Right atrium auricular region (tissue), 2 donors: ENCODE measurements at regions not wholly inside any gene's neighbourhood (a gene's known extent, or its start where the extent isn't known, plus 50 kb on each side); places are given as distances from the start of the nearest gene placed in this dataset.
A peak's percentile ranks its signal among the peaks of the same experiment; 100 is the strongest.

ENCODE experiments used
- DNase-seq: peaks from one replicate; pipeline ENCODE4 v3.0.0-alpha.2; 2019; ENCODE audit warnings: low spot score
- H3K27ac ChIP-seq, 2 donors: fragments of 200-600 bp; sonication (generic); 1 replicate in 1 of 2; 2 replicates in 1 of 2; pipeline ENCODE4 v1.5.1; 2016 to 2019
- H3K27me3 ChIP-seq, 2 donors: fragments of 200-600 bp; sonication (generic); one replicate each; pipeline versions ENCODE4 v1.5.1 to v1.6.0; 2017 to 2019
- H3K36me3 ChIP-seq: fragments of 200-600 bp; sonication (generic); one replicate; pipeline ENCODE4 v1.5.1; 2016
- H3K4me1 ChIP-seq, 2 donors: fragments of 200-600 bp; sonication (generic); one replicate each; pipeline versions ENCODE4 v1.5.1 to v1.6.0; 2017 to 2019
- H3K4me3 ChIP-seq, 2 donors: fragments of 200-600 bp; sonication (generic); 1 replicate in 1 of 2; 2 replicates in 1 of 2; pipeline ENCODE4 v1.5.1; 2017 to 2019; ENCODE audit warnings: mild to moderate bottlenecking in 1 of 2, moderate library complexity in 1 of 2
- H3K9me3 ChIP-seq, 2 donors: fragments of 200-600 bp; sonication (generic); one replicate each; pipeline ENCODE4 v1.5.1; 2019
- TF ChIP-seq, protein P1 (sequence below), 2 donors: fragments of 200-600 bp; sonication (generic); IDR thresholded peaks; one replicate each; pipeline ENCODE4 v1.5.1; 2019; ENCODE audit warnings: antibody characterized with exemption in 2 of 2

DNA sequence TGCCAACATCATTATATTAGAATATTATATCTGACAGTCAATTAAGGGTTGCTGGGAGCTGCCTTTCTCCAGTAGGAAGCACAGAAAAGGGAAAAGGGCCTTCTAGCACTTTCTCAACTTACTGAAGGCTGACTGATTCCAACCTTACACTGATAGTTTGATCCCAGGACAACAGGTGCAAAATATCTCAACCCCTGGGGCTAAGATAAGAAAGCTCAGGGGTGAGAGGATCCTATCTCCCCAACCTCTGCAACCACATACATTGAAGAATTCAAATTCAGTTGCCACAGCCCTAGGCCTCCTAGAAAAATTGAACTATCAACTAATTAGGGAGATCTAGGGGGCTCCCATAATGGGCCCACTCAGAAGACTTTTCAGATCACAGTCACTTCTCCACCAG, 179.1 kb upstream of the GPRIN3 start:
- TF ChIP-seq, protein P1, sequence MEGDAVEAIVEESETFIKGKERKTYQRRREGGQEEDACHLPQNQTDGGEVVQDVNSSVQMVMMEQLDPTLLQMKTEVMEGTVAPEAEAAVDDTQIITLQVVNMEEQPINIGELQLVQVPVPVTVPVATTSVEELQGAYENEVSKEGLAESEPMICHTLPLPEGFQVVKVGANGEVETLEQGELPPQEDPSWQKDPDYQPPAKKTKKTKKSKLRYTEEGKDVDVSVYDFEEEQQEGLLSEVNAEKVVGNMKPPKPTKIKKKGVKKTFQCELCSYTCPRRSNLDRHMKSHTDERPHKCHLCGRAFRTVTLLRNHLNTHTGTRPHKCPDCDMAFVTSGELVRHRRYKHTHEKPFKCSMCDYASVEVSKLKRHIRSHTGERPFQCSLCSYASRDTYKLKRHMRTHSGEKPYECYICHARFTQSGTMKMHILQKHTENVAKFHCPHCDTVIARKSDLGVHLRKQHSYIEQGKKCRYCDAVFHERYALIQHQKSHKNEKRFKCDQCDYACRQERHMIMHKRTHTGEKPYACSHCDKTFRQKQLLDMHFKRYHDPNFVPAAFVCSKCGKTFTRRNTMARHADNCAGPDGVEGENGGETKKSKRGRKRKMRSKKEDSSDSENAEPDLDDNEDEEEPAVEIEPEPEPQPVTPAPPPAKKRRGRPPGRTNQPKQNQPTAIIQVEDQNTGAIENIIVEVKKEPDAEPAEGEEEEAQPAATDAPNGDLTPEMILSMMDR (IDR thresholded peaks at IDR 0.05): no peak
- no peaks in the 10 kb centered on the region for H3K36me3 ChIP-seq

DNA sequence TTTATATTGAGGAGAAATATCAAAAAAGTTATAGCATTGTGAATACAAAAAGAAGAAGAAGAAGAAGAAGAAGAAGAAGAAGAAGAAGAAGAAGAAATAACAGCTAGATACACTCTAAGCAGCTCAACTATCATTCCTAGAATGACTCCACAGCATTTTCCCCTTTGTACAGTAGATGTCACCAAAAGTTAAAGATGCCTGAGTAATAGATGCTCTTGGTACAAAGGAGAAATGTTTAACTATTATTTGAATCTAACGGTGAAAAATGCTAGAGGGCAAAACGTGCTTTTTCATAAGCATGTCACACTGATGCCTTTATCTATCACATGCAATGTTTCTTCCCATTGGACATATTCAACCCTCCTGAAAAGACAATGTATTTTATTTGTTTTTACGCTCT, 178.4 kb upstream of the GPRIN3 start:
- Histone ChIP-seq H3K9me3 (no peaks in the 10 kb centered on the region), H3K27me3 (no peaks in the 10 kb centered on the region), H3K36me3 (no peaks in the 10 kb centered on the region), H3K4me3 (no peak overlapping the region), H3K4me1 (no peaks in the 10 kb centered on the region), H3K27ac (no peak overlapping the region)
- no peak for DNase-seq
- TF ChIP-seq, protein P1 (IDR thresholded peaks at IDR 0.05): peak in 1 of 2 donors; percentile 27

More for the DNA sequence above, 179.1 kb upstream of the GPRIN3 start:
- Histone ChIP-seq H3K27ac (no peak overlapping the region), H3K4me1 (no peaks in the 10 kb centered on the region), H3K9me3 (no peaks in the 10 kb centered on the region), H3K4me3 (no peak overlapping the region), H3K27me3 (no peaks in the 10 kb centered on the region)
- no peak for DNase-seq

DNA sequence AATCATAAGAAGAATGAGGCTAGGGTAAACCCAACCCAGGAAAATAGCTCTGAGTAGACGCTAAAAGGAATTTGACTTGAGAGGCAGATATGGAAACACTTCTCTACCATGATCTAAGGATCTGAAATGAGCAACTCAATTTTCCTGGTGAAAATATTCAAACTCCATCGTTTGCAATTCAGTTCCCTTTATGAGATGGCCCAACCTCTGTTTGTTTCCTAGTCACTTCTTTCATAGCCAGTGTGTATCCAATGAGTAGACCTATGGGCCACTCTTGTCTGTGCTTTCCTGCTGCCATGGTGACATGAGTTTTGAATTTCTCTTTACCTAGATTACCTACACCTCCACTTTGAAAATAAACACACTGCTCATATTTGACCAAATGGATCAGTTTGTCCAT, 176.2 kb upstream of the GPRIN3 start:
- H3K36me3 ChIP-seq: no peaks in the 10 kb centered on the region
- no peak overlapping the region for H3K4me3 ChIP-seq
- no peaks in the 10 kb centered on the region for H3K27me3 ChIP-seq
- H3K27ac ChIP-seq: no peak overlapping the region
- TF ChIP-seq, protein P1 (IDR thresholded peaks at IDR 0.05): no peak
- no peaks in the 10 kb centered on the region for H3K4me1 ChIP-seq
- DNase-seq: no peak
- peaks cover 0 to 6% of the 10 kb centered on the region in 2 donors for H3K9me3 ChIP-seq

DNA sequence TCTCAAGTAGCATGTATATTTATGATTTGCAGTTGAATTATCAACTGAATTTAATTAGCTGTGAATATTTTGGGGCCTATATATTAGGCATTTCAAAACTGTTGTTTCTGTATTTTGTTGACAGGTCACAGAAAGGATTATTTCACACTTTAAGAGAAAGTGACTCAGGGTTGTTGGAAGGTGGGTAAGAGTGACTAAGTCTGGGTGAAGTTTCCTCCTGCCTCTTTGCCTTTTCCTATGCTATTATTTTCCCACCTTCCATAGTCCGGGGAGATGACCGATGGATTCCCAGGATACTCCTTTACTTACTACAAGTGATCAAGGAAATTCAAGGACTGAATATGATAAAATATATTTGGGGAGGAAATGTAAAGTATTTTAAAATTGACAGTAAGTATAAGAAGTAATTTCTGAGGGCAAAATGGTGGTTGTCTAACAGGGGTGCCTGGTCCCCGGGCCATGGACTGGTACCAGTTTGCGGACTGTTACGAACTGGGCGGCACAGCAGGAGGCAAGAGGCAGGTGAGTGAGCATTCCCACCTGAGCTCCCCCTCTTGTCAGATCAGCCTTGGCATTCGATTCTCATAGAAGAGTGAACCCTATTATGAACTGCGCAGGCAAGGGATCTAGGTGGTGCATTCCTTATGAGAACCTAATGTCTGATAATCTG, 175.5 kb upstream of the GPRIN3 start:
- Histone ChIP-seq H3K9me3 (peaks cover 0 to 6% of the 10 kb centered on the region in 2 donors), H3K27ac (no peak overlapping the region), H3K4me3 (no peak overlapping the region), H3K4me1 (no peaks in the 10 kb centered on the region), H3K27me3 (no peaks in the 10 kb centered on the region), H3K36me3 (no peaks in the 10 kb centered on the region)
- no peak for DNase-seq
- TF ChIP-seq, protein P1 (IDR thresholded peaks at IDR 0.05): no peak

DNA sequence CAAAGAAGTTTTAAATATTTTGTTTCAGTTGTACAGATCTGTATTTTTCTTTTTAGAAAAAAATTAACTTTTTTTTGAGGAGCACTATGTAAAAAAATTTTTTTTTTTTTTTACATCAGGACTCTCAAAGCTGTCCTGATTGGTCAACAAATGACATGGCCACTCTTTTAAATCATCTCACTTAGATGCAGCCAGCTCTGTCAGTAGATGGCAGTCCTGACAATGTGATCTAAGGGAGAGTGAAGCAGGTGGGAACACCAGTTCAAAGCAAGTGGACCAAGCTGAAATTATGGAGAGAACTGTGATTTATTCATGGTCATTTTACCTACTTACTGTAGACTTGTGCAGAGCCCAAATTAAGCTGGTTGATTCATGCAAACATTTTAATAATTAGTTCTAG, 174.7 kb upstream of the GPRIN3 start:
- TF ChIP-seq, protein P1 (IDR thresholded peaks at IDR 0.05): peak in 1 of 2 donors; percentile 24
- no peak overlapping the region for H3K4me3 ChIP-seq
- peaks cover 0 to 6% of the 10 kb centered on the region in 2 donors for H3K9me3 ChIP-seq
- no peak for DNase-seq
- no peaks in the 10 kb centered on the region for H3K27me3 ChIP-seq
- H3K4me1 ChIP-seq: no peaks in the 10 kb centered on the region
- no peaks in the 10 kb centered on the region for H3K36me3 ChIP-seq
- H3K27ac ChIP-seq: no peak overlapping the region

DNA sequence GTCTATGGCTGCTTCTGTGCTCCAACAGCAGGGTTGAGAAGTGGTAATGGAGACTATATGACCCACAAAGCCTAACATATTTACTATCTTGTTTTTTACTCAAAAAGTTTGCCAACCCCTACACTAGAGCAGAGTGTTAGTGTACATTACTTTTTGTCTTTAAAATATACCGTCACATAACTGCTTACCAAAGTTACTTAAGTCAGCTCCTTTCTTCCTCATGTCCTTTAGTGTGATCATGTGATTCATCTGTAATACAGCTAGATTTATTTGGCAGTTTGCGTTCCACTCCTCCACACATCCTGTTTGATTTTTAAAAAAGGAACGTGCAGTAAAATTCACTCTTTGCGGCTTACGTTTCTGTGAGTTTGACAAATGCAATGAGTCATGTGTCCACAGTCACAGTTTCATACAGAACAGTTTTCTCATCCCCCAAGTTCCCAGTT, 162.4 kb upstream of the GPRIN3 start:
- no peaks in the 10 kb centered on the region for H3K27me3 ChIP-seq
- H3K4me3 ChIP-seq: no peak overlapping the region
- H3K36me3 ChIP-seq: no peaks in the 10 kb centered on the region

More for the DNA sequence above, 162.4 kb upstream of the GPRIN3 start:
- TF ChIP-seq, protein P1 (IDR thresholded peaks at IDR 0.05): no peak
- Histone ChIP-seq H3K27ac (no peak overlapping the region), H3K9me3 (no peaks in the 10 kb centered on the region), H3K4me1 (no peaks in the 10 kb centered on the region)
- no peak for DNase-seq
